ENCODE measurements at regions not wholly inside any gene's neighbourhood (a gene's known extent, or its start where the extent isn't known, plus 50 kb on each side); places are given as distances from the start of the nearest gene placed in this dataset.
"Not testable (repeated sequence)": the region's sequence is repeated elsewhere in the genome, so short reads cannot be mapped to it uniquely, and the experiment has no call there.

DNA sequence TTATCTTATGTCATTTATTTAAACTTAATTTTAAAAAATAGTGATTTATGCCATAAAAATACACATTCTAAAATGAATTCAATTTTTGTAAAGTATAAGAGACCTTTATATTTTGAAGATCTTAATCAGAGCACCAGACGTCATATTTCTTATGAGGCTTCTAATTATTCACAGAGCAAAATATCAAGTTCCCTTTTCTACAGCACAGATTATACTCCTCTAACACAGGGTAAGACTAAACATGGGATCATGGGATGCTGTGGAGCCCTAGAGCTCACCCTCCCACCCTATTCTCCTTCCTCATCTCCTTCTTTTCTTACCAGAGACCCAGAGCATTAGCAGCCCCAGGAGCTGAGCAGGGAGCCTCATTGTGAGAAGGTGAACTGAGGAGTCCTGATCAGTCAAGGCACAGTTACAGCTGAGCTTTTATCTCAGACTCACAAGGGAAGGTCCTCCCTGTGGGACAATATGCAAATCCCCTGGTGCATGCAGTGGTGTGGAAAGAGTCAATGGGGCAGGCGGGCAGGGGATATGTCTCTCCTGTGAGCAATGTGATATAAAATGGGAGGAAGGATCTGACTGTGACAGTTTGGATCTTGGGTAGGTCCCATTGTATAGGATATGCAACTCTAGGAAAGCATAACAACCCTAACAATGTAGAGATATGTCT lies 530.7 kb downstream of the RPIA start:
- H3K4me3 Mint-ChIP-seq (ENCODE audit: unreplicated experiment); H3K9me3 ChIP-seq; H3K4me3 ChIP-seq (ENCODE audit: low read depth, low read length); H3K4me1 Mint-ChIP-seq (ENCODE audit: low read depth, unreplicated experiment); H3K27me3 ChIP-seq (replicated peaks; ENCODE audit: control insufficient read depth, insufficient read depth, low read length); H3K36me3 ChIP-seq (ENCODE audit: control insufficient read depth, insufficient read depth, low read length); H3K27me3 Mint-ChIP-seq (ENCODE audit: insufficient read depth, unreplicated experiment); CTCF ChIA-PET; H3K4me1 ChIP-seq; BruUV-seq (replicated peaks); H3K36me3 Mint-ChIP-seq (ENCODE audit: insufficient read depth, unreplicated experiment); H3K27ac Mint-ChIP-seq (ENCODE audit: unreplicated experiment); POLR2A ChIA-PET; DNase-seq; H3K9me3 Mint-ChIP-seq (ENCODE audit: unreplicated experiment); intact Hi-C loops (cut with micrococcal nuclease; ENCODE audit: unreplicated experiment): not testable (repeated sequence)

GRCh38 chr2:89224803-89225202 lies 533.3 kb downstream of the RPIA start:
- H3K4me1 ChIP-seq; H3K36me3 Mint-ChIP-seq (ENCODE audit: insufficient read depth, unreplicated experiment); H3K4me3 Mint-ChIP-seq (ENCODE audit: unreplicated experiment); H3K27me3 Mint-ChIP-seq (ENCODE audit: insufficient read depth, unreplicated experiment); H3K27ac Mint-ChIP-seq (ENCODE audit: unreplicated experiment); H3K36me3 ChIP-seq (ENCODE audit: control insufficient read depth, insufficient read depth, low read length); POLR2A ChIA-PET; H3K9me3 ChIP-seq; DNase-seq; H3K4me3 ChIP-seq (ENCODE audit: low read depth, low read length); CTCF ChIA-PET; BruUV-seq (replicated peaks); H3K27me3 ChIP-seq (replicated peaks; ENCODE audit: control insufficient read depth, insufficient read depth, low read length); intact Hi-C loops (cut with micrococcal nuclease; ENCODE audit: unreplicated experiment); H3K4me1 Mint-ChIP-seq (ENCODE audit: low read depth, unreplicated experiment); H3K9me3 Mint-ChIP-seq (ENCODE audit: unreplicated experiment): not testable (repeated sequence)

DNA sequence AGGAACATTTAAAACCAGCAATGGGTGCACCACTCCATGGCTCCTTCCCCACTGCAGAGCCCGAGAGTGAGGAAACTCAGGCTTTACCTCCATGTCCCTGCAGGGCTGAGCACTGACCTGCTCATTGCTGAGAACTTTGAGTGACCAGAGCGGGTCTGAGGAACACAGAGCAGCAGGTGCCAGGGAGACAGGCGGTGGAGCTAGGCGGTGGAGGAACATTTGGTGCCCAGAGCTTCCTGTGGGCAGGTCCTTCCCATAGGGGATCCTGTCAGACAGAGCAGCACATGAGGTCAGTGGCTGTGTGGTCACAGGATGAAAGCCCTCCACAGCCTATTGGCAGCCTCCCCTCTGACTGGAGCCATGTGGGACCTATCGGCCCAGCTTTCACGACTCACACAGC lies 538.5 kb downstream of the RPIA start:
- H3K4me1 ChIP-seq; CTCF ChIA-PET; H3K4me1 Mint-ChIP-seq (ENCODE audit: low read depth, unreplicated experiment); H3K4me3 ChIP-seq (ENCODE audit: low read depth, low read length); BruUV-seq (replicated peaks); intact Hi-C loops (cut with micrococcal nuclease; ENCODE audit: unreplicated experiment); H3K27me3 Mint-ChIP-seq (ENCODE audit: insufficient read depth, unreplicated experiment); POLR2A ChIA-PET; DNase-seq; H3K4me3 Mint-ChIP-seq (ENCODE audit: unreplicated experiment); H3K9me3 Mint-ChIP-seq (ENCODE audit: unreplicated experiment); H3K27me3 ChIP-seq (replicated peaks; ENCODE audit: control insufficient read depth, insufficient read depth, low read length); H3K9me3 ChIP-seq; H3K27ac Mint-ChIP-seq (ENCODE audit: unreplicated experiment); H3K36me3 Mint-ChIP-seq (ENCODE audit: insufficient read depth, unreplicated experiment); H3K36me3 ChIP-seq (ENCODE audit: control insufficient read depth, insufficient read depth, low read length): not testable (repeated sequence)

GRCh38 chr2:89231241-89231640 lies 539.8 kb downstream of the RPIA start:
- H3K4me3 ChIP-seq (ENCODE audit: low read depth, low read length); BruUV-seq (replicated peaks); H3K36me3 Mint-ChIP-seq (ENCODE audit: insufficient read depth, unreplicated experiment); POLR2A ChIA-PET; H3K27me3 Mint-ChIP-seq (ENCODE audit: insufficient read depth, unreplicated experiment); H3K36me3 ChIP-seq (ENCODE audit: control insufficient read depth, insufficient read depth, low read length); H3K9me3 ChIP-seq; H3K4me3 Mint-ChIP-seq (ENCODE audit: unreplicated experiment); H3K27ac Mint-ChIP-seq (ENCODE audit: unreplicated experiment); H3K4me1 Mint-ChIP-seq (ENCODE audit: low read depth, unreplicated experiment); H3K9me3 Mint-ChIP-seq (ENCODE audit: unreplicated experiment); intact Hi-C loops (cut with micrococcal nuclease; ENCODE audit: unreplicated experiment); H3K27me3 ChIP-seq (replicated peaks; ENCODE audit: control insufficient read depth, insufficient read depth, low read length); CTCF ChIA-PET; H3K4me1 ChIP-seq; DNase-seq: not testable (repeated sequence)

GRCh38 chr2:89233931-89234330 lies 542.5 kb downstream of the RPIA start:
- intact Hi-C loops (cut with micrococcal nuclease; ENCODE audit: unreplicated experiment); H3K27me3 ChIP-seq (replicated peaks; ENCODE audit: control insufficient read depth, insufficient read depth, low read length); CTCF ChIA-PET; H3K27me3 Mint-ChIP-seq (ENCODE audit: insufficient read depth, unreplicated experiment); H3K36me3 ChIP-seq (ENCODE audit: control insufficient read depth, insufficient read depth, low read length); H3K9me3 ChIP-seq; H3K4me3 ChIP-seq (ENCODE audit: low read depth, low read length); DNase-seq; H3K4me1 Mint-ChIP-seq (ENCODE audit: low read depth, unreplicated experiment); H3K27ac Mint-ChIP-seq (ENCODE audit: unreplicated experiment); H3K36me3 Mint-ChIP-seq (ENCODE audit: insufficient read depth, unreplicated experiment); BruUV-seq (replicated peaks); H3K9me3 Mint-ChIP-seq (ENCODE audit: unreplicated experiment); H3K4me1 ChIP-seq; POLR2A ChIA-PET; H3K4me3 Mint-ChIP-seq (ENCODE audit: unreplicated experiment): not testable (repeated sequence)

- H3K9me3 Mint-ChIP-seq (ENCODE audit: unreplicated experiment); H3K27ac Mint-ChIP-seq (ENCODE audit: unreplicated experiment); H3K4me1 Mint-ChIP-seq (ENCODE audit: low read depth, unreplicated experiment); CTCF ChIA-PET; H3K9me3 ChIP-seq; H3K4me1 ChIP-seq; H3K4me3 Mint-ChIP-seq (ENCODE audit: unreplicated experiment); POLR2A ChIA-PET; H3K36me3 Mint-ChIP-seq (ENCODE audit: insufficient read depth, unreplicated experiment); H3K27me3 Mint-ChIP-seq (ENCODE audit: insufficient read depth, unreplicated experiment); H3K27me3 ChIP-seq (replicated peaks; ENCODE audit: control insufficient read depth, insufficient read depth, low read length); H3K36me3 ChIP-seq (ENCODE audit: control insufficient read depth, insufficient read depth, low read length); intact Hi-C loops (cut with micrococcal nuclease; ENCODE audit: unreplicated experiment); DNase-seq; BruUV-seq (replicated peaks); H3K4me3 ChIP-seq (ENCODE audit: low read depth, low read length): not testable (repeated sequence)
These were observed 543.5 kb downstream of the RPIA start for GRCh38 chr2:89234818-89235466.

- H3K27me3 ChIP-seq (replicated peaks; ENCODE audit: control insufficient read depth, insufficient read depth, low read length); H3K36me3 Mint-ChIP-seq (ENCODE audit: insufficient read depth, unreplicated experiment); POLR2A ChIA-PET; H3K4me3 ChIP-seq (ENCODE audit: low read depth, low read length); H3K4me1 ChIP-seq; intact Hi-C loops (cut with micrococcal nuclease; ENCODE audit: unreplicated experiment); H3K27ac Mint-ChIP-seq (ENCODE audit: unreplicated experiment); CTCF ChIA-PET; DNase-seq; H3K9me3 ChIP-seq; H3K4me3 Mint-ChIP-seq (ENCODE audit: unreplicated experiment); H3K9me3 Mint-ChIP-seq (ENCODE audit: unreplicated experiment); BruUV-seq (replicated peaks); H3K27me3 Mint-ChIP-seq (ENCODE audit: insufficient read depth, unreplicated experiment); H3K36me3 ChIP-seq (ENCODE audit: control insufficient read depth, insufficient read depth, low read length); H3K4me1 Mint-ChIP-seq (ENCODE audit: low read depth, unreplicated experiment): not testable (repeated sequence)
These were observed 545.5 kb downstream of the RPIA start for GRCh38 chr2:89236832-89237450.
